ENCODE measurements at regions not wholly inside any gene's neighbourhood (a gene's known extent, or its start where the extent isn't known, plus 50 kb on each side); places are given as distances from the start of the nearest gene placed in this dataset.

GRCh38 chr1:208639382-208639781 lies 395.2 kb upstream of the PLXNA2 start:
- TF ChIP-seq CTCF (IDR thresholded peaks at IDR 0.05) (no peak), POLR2A (IDR thresholded peaks at IDR 0.05) (no peak)
